SK-N-SH (cell line): ENCODE measurements at regions not wholly inside any gene's neighbourhood (a gene's known extent, or its start where the extent isn't known, plus 50 kb on each side); places are given as distances from the start of the nearest gene placed in this dataset.
A peak's percentile ranks its signal among the peaks of the same experiment; 100 is the strongest.

Source experiments
- CHD2 ChIP-seq: fragments of 150-350 bp; IDR thresholded peaks from 2 replicates; pipeline ENCODE4 v1.6.1; 2018; ENCODE audit warnings: low read length; ENCODE audit not compliant: partially characterized antibody
- EP300 ChIP-seq, 2 experiments: IDR thresholded peaks; 2 replicates each; pipeline versions ENCODE4 v1.4.0 to v1.6.1; 2012; ENCODE audit warnings: borderline replicate concordance in 1 of 2, low read depth in 1 of 2, low read length in 1 of 2
- EZH2phosphoT487 ChIP-seq: fragments of 200-600 bp; sonication (generic); IDR thresholded peaks from 2 replicates; pipeline ENCODE4 v1.6.1; 2017; ENCODE audit warnings: low read depth, mixed run types, mild to moderate bottlenecking, antibody characterized with exemption, moderate library complexity, borderline replicate concordance
- RAD21 ChIP-seq: IDR thresholded peaks from 2 replicates; pipeline ENCODE4 v1.6.1; 2012; ENCODE audit warnings: mild to moderate bottlenecking, low read length
- RFX5 ChIP-seq: IDR thresholded peaks from 2 replicates; pipeline ENCODE4 v1.6.1; 2012; ENCODE audit warnings: mild to moderate bottlenecking, improper control_type of control experiment, low read length
- SIN3A ChIP-seq: IDR thresholded peaks from 2 replicates; pipeline ENCODE4 v1.6.1; 2012; ENCODE audit warnings: low read depth, mild to moderate bottlenecking, low read length, moderate library complexity, borderline replicate concordance
- TAF1 ChIP-seq: IDR thresholded peaks from 2 replicates; pipeline ENCODE4 v1.6.1; 2012; ENCODE audit warnings: low read depth, mild to moderate bottlenecking, low read length, moderate library complexity, borderline replicate concordance
- TCF12 ChIP-seq: IDR thresholded peaks from 2 replicates; pipeline ENCODE4 v1.4.0; 2012
- YY1 ChIP-seq: IDR thresholded peaks from 2 replicates; pipeline ENCODE4 v1.4.0; 2012; ENCODE audit warnings: low read depth, mild to moderate bottlenecking
- TF ChIP-seq, protein P1 (sequence below): fragments of 200-600 bp; sonication (generic); IDR thresholded peaks from 2 replicates; pipeline ENCODE4 v1.6.1; 2017; ENCODE audit warnings: antibody characterized with exemption, mild to moderate bottlenecking, moderate library complexity
- TF ChIP-seq, protein P2 (sequence below): IDR thresholded peaks from 2 replicates; pipeline ENCODE4 v1.4.0; 2012; ENCODE audit warnings: low read depth

GRCh38 chr6:92188016-92188415, 1231.3 kb downstream of the EPHA7 start:
- TF ChIP-seq RAD21 (no peak), YY1 (no peak), TCF12 (no peak), SIN3A (no peak), EP300 (IDR thresholded peaks at IDR 0.05; ENCODE audit: borderline replicate concordance in 1 of 2, low read depth in 1 of 2, low read length in 1 of 2) (peak in 1 of 2 experiments; percentile 50; a peak in 1 of 4 replicates), CHD2 (peak; percentile 44), TAF1 (no peak), RFX5 (no peak), EZH2phosphoT487 (no peak)
- TF ChIP-seq, protein P1, sequence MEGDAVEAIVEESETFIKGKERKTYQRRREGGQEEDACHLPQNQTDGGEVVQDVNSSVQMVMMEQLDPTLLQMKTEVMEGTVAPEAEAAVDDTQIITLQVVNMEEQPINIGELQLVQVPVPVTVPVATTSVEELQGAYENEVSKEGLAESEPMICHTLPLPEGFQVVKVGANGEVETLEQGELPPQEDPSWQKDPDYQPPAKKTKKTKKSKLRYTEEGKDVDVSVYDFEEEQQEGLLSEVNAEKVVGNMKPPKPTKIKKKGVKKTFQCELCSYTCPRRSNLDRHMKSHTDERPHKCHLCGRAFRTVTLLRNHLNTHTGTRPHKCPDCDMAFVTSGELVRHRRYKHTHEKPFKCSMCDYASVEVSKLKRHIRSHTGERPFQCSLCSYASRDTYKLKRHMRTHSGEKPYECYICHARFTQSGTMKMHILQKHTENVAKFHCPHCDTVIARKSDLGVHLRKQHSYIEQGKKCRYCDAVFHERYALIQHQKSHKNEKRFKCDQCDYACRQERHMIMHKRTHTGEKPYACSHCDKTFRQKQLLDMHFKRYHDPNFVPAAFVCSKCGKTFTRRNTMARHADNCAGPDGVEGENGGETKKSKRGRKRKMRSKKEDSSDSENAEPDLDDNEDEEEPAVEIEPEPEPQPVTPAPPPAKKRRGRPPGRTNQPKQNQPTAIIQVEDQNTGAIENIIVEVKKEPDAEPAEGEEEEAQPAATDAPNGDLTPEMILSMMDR = no peak
- TF ChIP-seq, protein P2, sequence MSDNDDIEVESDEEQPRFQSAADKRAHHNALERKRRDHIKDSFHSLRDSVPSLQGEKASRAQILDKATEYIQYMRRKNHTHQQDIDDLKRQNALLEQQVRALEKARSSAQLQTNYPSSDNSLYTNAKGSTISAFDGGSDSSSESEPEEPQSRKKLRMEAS = no peak
